GM12801 (cell line): ENCODE measurements at regions not wholly inside any gene's neighbourhood (a gene's known extent, or its start where the extent isn't known, plus 50 kb on each side); places are given as distances from the start of the nearest gene placed in this dataset.

Source experiments
- CTCF ChIP-seq: IDR thresholded peaks from one replicate; pipeline ENCODE4 v1.5.1; 2011; ENCODE audit warnings: control low read depth; ENCODE audit not compliant: insufficient read length; ENCODE audit errors: extremely low read depth

DNA sequence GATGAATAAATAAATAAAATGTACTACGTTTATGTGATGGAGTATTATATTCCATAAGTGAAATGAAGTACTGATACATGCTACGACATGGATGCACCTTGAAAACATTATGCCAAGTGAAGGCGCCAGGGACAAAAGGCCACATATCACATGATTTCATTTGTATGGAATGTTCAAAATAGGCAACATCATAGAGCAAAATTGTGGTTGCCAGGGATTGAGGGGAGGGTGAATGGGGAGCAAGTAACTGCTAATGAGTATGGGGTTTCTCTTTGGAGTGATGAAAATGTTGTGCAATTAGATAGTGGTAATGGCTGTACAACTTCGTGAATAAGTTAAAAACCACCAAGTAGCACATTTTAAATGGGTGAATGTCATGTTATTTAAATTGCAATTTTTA lies 132.8 kb downstream of the SLC38A4 start:
- TF ChIP-seq CTCF, result no peak

DNA sequence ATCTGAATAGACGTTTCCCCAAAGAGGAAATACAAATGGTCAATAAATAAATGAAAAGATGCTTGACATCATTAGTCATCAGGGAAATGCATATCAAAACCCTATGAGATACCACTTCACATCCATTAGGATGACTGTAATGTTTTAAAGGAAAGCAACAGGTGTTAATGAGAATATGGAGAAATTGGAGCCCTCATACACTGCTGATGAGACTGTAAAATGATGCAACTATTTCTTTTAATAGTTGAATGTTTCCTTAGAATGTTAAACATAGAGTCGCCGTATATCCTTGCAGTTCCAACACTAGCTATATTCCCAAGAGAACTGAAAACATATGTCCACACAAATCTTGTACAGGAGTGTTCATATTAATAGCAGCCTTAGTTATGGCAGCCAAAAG lies 133.2 kb downstream of the SLC38A4 start:
- TF ChIP-seq CTCF, result no peak

DNA sequence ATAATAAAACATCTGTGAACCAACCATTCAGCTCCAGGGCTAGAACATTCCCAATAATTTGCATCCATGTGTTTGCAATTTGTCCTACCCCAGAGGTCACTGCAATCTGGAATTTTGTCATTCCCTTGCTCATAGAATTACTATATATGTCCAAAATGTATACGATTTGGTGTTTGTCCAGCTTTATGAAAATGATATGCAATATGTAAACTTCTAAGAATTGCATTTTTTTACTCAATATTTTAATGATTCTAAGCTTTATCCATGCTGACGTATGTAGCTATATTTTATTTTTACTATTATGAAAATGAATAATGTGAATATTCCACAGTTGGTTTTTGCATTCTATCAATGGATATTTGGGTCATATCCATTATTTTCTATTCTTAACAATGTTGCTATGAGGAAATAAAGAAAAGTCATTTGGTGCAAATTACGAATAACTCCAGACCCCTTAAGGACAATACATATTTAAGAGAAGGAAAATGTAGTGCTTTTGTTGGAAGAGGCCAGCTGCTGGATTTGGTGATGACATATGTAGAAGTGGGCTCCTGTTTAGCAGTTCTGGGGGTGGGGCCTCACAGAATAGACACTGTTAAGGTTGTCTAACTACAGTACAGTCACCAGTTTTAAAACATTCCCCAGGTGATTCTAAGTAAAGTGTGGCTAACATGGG lies 139.4 kb downstream of the SLC38A4 start:
- TF ChIP-seq CTCF, result no peak

GRCh38 chr12:46682148-46682547 lies 143.6 kb downstream of the SLC38A4 start:
- no peak for TF ChIP-seq CTCF

DNA sequence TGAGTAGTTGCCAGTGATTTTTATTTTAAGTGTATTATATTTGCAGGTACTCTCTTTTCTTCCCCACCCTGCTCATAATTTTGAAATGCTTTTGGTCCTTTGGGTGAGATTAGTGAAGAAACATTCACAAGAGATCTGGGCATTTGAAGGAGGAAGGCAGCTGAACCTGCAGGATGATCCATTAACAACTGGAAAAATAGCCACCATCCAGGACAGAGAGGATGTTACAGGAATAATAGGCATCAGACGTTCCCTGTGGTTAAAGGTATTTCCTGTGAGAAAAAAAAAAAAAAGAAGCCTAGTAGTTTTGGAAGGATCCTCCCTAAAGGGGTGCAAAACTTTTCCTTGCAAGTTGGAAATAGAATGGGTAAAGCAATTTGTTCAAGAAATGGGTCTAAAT lies 145.3 kb downstream of the SLC38A4 start:
- TF ChIP-seq CTCF, result no peak

DNA sequence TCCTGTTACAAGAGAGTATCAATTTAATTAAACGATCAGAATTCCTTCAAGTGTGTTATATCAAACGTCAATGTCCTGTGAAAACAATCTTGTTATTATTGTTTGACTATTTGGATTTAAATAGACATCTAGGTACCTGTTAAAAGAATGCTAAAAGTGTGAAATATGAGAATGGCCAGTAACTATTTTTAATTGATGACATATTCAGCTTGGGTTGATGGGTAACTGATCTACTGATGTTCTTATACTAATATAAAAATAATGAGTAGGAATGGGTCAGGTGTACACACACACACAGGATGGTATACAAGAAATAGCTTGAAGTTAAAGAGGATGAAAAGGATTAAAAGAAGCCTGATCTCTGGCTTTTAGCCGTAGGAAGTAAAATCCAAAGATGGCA lies 146.0 kb downstream of the SLC38A4 start:
- no peak for TF ChIP-seq CTCF

DNA sequence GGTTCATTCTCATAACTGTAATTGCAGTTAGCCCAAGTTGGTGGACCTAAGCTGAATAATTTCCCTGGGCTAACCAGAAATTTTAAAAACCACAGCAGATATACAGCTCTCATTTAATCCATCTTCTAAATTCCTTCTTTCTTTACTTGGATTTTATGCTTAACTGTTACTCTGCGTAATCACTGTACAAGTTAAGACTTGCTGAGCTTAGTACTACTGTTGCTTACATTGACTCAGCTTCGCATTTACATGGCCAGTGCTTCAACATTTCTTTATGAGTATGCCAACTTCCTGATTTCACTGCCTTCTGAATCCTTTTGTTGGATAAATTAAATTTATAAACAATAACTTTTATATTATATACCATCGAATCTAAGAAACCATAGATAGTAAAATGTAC lies 147.4 kb downstream of the SLC38A4 start:
- no peak for TF ChIP-seq CTCF
